CD14-positive monocyte (primary cell): ENCODE measurements at regions not wholly inside any gene's neighbourhood (a gene's known extent, or its start where the extent isn't known, plus 50 kb on each side); places are given as distances from the start of the nearest gene placed in this dataset.
"Not testable (repeated sequence)": the region's sequence is repeated elsewhere in the genome, so short reads cannot be mapped to it uniquely, and the experiment has no call there.

Source experiments
- DNase-seq, 3 donors: peaks; one replicate each; pipeline ENCODE4 v3.0.0-alpha.2; 2011 to 2022
- H2AFZ ChIP-seq: 2 replicates; pipeline ENCODE4 v1.6.0; 2012; ENCODE audit warnings: mild to moderate bottlenecking, low read depth, low read length, inconsistent platforms; ENCODE audit not compliant: insufficient read depth, poor library complexity, severe bottlenecking
- H3K27ac ChIP-seq, 2 donors: 1 replicate in 1 of 2; 2 replicates in 1 of 2; pipeline ENCODE4 v1.5.1; 2012 to 2013; ENCODE audit warnings: low read length in 2 of 2, control low read depth in 1 of 2, inconsistent platforms in 1 of 2, low read depth in 1 of 2, mild to moderate bottlenecking in 1 of 2
- H3K27me3 ChIP-seq, 2 donors: one replicate each; pipeline versions ENCODE4 v1.6.0 to v1.6.1; 2011 to 2013; ENCODE audit warnings: low read length in 2 of 2; ENCODE audit not compliant: control insufficient read depth in 2 of 2, insufficient read depth in 2 of 2
- H3K36me3 ChIP-seq, 2 donors: replicated peaks in 1 of 2; 1 replicate in 1 of 2; 2 replicates in 1 of 2; pipeline versions ENCODE4 v1.5.1 to v1.6.1; 2012 to 2013; ENCODE audit warnings: low read length in 2 of 2, control low read depth in 1 of 2, inconsistent platforms in 1 of 2, mild to moderate bottlenecking in 1 of 2; ENCODE audit not compliant: insufficient read depth in 2 of 2, control insufficient read depth in 1 of 2
- H3K4me1 ChIP-seq, 2 donors: 1 replicate in 1 of 2; 2 replicates in 1 of 2; pipeline versions ENCODE4 v1.5.1 to v1.6.1; 2012 to 2013; ENCODE audit warnings: low read length in 2 of 2, control low read depth in 1 of 2, inconsistent platforms in 1 of 2, mild to moderate bottlenecking in 1 of 2, moderate library complexity in 1 of 2; ENCODE audit not compliant: insufficient read depth in 2 of 2, control insufficient read depth in 1 of 2
- H3K4me2 ChIP-seq: replicated peaks from 2 replicates; pipeline ENCODE3; 2012; ENCODE audit warnings: low read length, moderate library complexity, mild to moderate bottlenecking; ENCODE audit not compliant: poor library complexity, severe bottlenecking; ENCODE audit errors: extremely low read depth
- H3K4me3 ChIP-seq, 3 experiments: fragments of 200-600 bp in 1 of 3; sonication (generic) in 1 of 3; replicated peaks in 1 of 3; 1 replicate in 2 of 3; 2 replicates in 1 of 3; pipeline ENCODE4 v1.5.1; 2011 to 2013; ENCODE audit warnings: low read length in 3 of 3, mild to moderate bottlenecking in 3 of 3, control low read depth in 2 of 3, low read depth in 2 of 3, inconsistent platforms in 1 of 3, moderate library complexity in 1 of 3
- H3K79me2 ChIP-seq: 2 replicates; pipeline ENCODE4 v1.6.0; 2012; ENCODE audit warnings: mild to moderate bottlenecking, control low read depth, inconsistent platforms, low read length, moderate library complexity; ENCODE audit not compliant: insufficient read depth
- H3K9ac ChIP-seq: 2 replicates; pipeline ENCODE4 v1.6.0; 2017; ENCODE audit warnings: low read length, mild to moderate bottlenecking; ENCODE audit not compliant: insufficient read depth, poor library complexity, severe bottlenecking
- H3K9me3 ChIP-seq, 2 donors: replicated peaks in 1 of 2; 1 replicate in 1 of 2; 2 replicates in 1 of 2; pipeline versions ENCODE4 v1.5.1 to v1.6.1; 2012 to 2013; ENCODE audit warnings: low read length in 2 of 2, control low read depth in 1 of 2; ENCODE audit not compliant: control insufficient read depth in 1 of 2, insufficient read depth in 1 of 2
- H4K20me1 ChIP-seq: 2 replicates; pipeline ENCODE4 v1.6.0; 2012; ENCODE audit warnings: mild to moderate bottlenecking, low read length, control low read depth, moderate library complexity; ENCODE audit not compliant: insufficient read depth
- H3K27ac Mint-ChIP-seq, 7 donors: one replicate each; pipeline ENCODE4 v1.8.0; 2020; ENCODE audit warnings: mild to moderate bottlenecking in 7 of 7, mixed read lengths in 7 of 7, moderate library complexity in 6 of 7, inconsistent platforms in 2 of 7
- H3K27me3 Mint-ChIP-seq, 3 donors: one replicate each; pipeline ENCODE4 v1.8.0; 2021 to 2022; ENCODE audit warnings: low read depth in 3 of 3, mild to moderate bottlenecking in 3 of 3, mixed read lengths in 3 of 3, moderate library complexity in 3 of 3, inconsistent platforms in 1 of 3
- H3K36me3 Mint-ChIP-seq, 2 donors: one replicate each; pipeline ENCODE4 v1.8.0; 2020; ENCODE audit warnings: mixed read lengths in 2 of 2, inconsistent platforms in 1 of 2, mild to moderate bottlenecking in 1 of 2
- H3K4me1 Mint-ChIP-seq: one replicate; pipeline ENCODE4 v1.8.0; 2020; ENCODE audit warnings: mild to moderate bottlenecking, mixed read lengths
- H3K4me3 Mint-ChIP-seq, 2 donors: one replicate each; pipeline ENCODE4 v1.8.0; 2020; ENCODE audit warnings: mild to moderate bottlenecking in 2 of 2, mixed read lengths in 2 of 2, moderate library complexity in 1 of 2
- H3K9me3 Mint-ChIP-seq, 7 donors: one replicate each; pipeline ENCODE4 v1.8.0; 2020 to 2022; ENCODE audit warnings: mixed read lengths in 7 of 7, mild to moderate bottlenecking in 6 of 7, moderate library complexity in 6 of 7, inconsistent platforms in 2 of 7
- WGBS: methylation state at CpG from one replicate; pipeline ENCODE4 v1.1.5; 2013; ENCODE audit warnings: missing lambda C conversion rate; ENCODE audit not compliant: insufficient coverage; 5-methylcytosine and 5-hydroxymethylcytosine counted together
- intact Hi-C, 2 donors: fragments of 100-400 bp; cut with micrococcal nuclease; formaldehyde crosslinking; loops; one replicate each; pipeline versions ENCODE4 v1.15.0 to v1.15.1; 2023
- TF ChIP-seq, protein P1 (sequence below): fragments of 200-600 bp; IDR thresholded peaks from one replicate; pipeline ENCODE4 v1.8.0; 2022; ENCODE audit warnings: antibody characterized with exemption, mild to moderate bottlenecking

DNA sequence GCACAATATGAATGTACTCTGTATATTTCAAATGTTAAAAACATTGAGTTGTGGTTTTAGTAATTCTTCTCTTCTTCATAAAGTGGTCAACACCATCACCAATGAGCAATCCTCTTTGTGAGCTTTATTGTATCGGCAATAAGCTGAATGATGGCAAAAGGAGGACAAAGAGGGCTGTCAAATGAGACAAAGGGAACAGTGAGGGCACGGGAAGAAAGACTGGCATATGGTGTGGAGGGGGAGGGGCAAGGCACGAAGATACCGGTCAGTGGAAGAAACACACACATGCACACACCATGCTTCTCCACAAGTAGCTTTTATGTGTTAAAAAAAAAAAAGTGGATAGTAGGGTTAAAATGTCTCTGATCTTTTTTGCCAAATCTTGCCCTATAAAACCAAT is 506.8 kb upstream of the CITED2 start:
- no peaks in the 10 kb centered on the region for H3K9me3 ChIP-seq
- H3K9ac ChIP-seq, result no peak overlapping the region
- H3K4me2 ChIP-seq, result no peak overlapping the region
- intact Hi-C loops, result loop anchor here in 1 of 2 donors (5.0 kb wide), 1 partner anchor 44 kb away; no protein-coding TSS in a partner anchor
- Mint-ChIP-seq H3K9me3 (no peaks in the 10 kb centered on the region), H3K36me3 (no peaks in the 10 kb centered on the region), H3K27me3 (peaks cover 0 to 2% (median 0%) of the 10 kb centered on the region in 3 donors), H3K4me1 (peaks cover 39% of the 10 kb centered on the region), H3K4me3 (no peak overlapping the region), H3K27ac (no peak overlapping the region)
- no peaks in the 10 kb centered on the region for H3K36me3 ChIP-seq
- no peak for DNase-seq
- TF ChIP-seq, protein P1, sequence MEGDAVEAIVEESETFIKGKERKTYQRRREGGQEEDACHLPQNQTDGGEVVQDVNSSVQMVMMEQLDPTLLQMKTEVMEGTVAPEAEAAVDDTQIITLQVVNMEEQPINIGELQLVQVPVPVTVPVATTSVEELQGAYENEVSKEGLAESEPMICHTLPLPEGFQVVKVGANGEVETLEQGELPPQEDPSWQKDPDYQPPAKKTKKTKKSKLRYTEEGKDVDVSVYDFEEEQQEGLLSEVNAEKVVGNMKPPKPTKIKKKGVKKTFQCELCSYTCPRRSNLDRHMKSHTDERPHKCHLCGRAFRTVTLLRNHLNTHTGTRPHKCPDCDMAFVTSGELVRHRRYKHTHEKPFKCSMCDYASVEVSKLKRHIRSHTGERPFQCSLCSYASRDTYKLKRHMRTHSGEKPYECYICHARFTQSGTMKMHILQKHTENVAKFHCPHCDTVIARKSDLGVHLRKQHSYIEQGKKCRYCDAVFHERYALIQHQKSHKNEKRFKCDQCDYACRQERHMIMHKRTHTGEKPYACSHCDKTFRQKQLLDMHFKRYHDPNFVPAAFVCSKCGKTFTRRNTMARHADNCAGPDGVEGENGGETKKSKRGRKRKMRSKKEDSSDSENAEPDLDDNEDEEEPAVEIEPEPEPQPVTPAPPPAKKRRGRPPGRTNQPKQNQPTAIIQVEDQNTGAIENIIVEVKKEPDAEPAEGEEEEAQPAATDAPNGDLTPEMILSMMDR, result no peak
- H4K20me1 ChIP-seq, result no peaks in the 10 kb centered on the region
- no peaks in the 10 kb centered on the region for H3K79me2 ChIP-seq
- H3K4me3 ChIP-seq, result no peak overlapping the region
- no peaks in the 10 kb centered on the region for H3K27me3 ChIP-seq
- no peak overlapping the region for H3K27ac ChIP-seq
- H3K4me1 ChIP-seq, result peaks cover 39 to 47% of the 10 kb centered on the region in 2 donors
- no peak overlapping the region for H2AFZ ChIP-seq
- no CpG with 5 or more reads among the region's 4 CpGs for WGBS

DNA sequence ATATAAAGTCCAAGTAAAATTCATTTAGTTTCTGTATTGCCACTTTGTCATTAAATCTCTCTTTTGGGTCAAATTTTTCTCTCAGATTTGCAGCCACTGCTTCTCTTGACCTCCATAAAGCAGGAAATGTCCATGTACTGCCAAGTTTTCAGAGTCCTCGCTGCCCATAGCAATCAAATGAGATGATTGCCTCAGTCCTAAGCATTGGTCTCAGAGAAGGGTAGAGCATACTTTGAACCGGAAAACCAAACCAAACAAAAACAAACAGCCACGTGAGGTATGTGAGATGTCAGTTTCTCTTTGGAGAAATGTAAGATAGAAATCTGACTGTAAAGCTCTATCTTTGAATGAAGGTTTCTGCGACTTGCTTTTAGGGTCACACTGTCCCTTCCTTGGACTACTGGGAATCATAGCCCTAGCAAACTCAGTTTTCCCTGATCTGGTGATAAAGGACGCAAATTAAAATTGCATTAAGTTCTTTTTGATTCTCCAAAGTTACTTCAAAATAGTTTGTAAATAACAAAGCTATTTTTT is 505.4 kb upstream of the CITED2 start:
- no peaks in the 10 kb centered on the region for H3K27me3 ChIP-seq
- Mint-ChIP-seq H3K36me3 (no peaks in the 10 kb centered on the region), H3K4me1 (peaks cover 28% of the 10 kb centered on the region), H3K4me3 (no peak overlapping the region), H3K27me3 (peaks cover 0 to 2% (median 0%) of the 10 kb centered on the region in 3 donors), H3K9me3 (peaks cover 0 to 3% (median 0%) of the 10 kb centered on the region in 7 donors), H3K27ac (no peak overlapping the region)
- peaks cover 30 to 33% of the 10 kb centered on the region in 2 donors for H3K4me1 ChIP-seq
- WGBS, result 100% methylated on average over 2 of the region's 5 CpGs
- no peaks in the 10 kb centered on the region for H4K20me1 ChIP-seq
- H3K9me3 ChIP-seq, result no peaks in the 10 kb centered on the region
- no peak overlapping the region for H3K9ac ChIP-seq
- H3K4me3 ChIP-seq, result no peak overlapping the region
- H3K79me2 ChIP-seq, result no peaks in the 10 kb centered on the region
- intact Hi-C loops, result loop anchor here in 1 of 2 donors (5.0 kb wide), 1 partner anchor 43 kb away; no protein-coding TSS in a partner anchor
- no peaks in the 10 kb centered on the region for H3K36me3 ChIP-seq
- TF ChIP-seq, protein P1, result no peak
- H3K4me2 ChIP-seq, result no peak overlapping the region
- no peak overlapping the region for H3K27ac ChIP-seq
- no peak overlapping the region for H2AFZ ChIP-seq
- DNase-seq, result no peak

DNA sequence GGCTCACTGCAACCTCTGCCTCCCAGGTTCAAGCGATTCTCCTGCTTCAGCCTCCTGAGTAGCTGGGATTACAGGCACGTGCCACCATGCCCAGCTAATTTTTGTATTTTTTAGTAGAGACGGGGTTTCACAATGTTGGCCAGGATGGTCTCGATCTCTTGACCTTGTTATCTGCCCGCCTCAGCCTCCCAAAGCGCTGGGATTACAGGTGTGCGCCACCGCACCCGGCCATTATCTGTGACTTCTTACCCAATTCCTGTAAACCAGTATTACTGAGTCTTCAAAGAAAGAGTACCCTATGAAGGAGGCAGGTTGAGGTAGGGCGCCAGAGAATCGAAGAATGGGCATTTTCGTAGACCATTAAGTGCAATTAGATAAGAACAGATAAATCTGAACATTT is 504.8 kb upstream of the CITED2 start:
- H3K36me3 Mint-ChIP-seq, H3K9ac ChIP-seq, H3K27ac ChIP-seq, intact Hi-C loops, H3K4me2 ChIP-seq, H3K27me3 Mint-ChIP-seq, H3K4me3 Mint-ChIP-seq, H3K4me3 ChIP-seq, H3K79me2 ChIP-seq, H3K36me3 ChIP-seq, H2AFZ ChIP-seq, DNase-seq, H3K9me3 ChIP-seq, H3K9me3 Mint-ChIP-seq, H4K20me1 ChIP-seq, H3K27me3 ChIP-seq: not testable (repeated sequence)
- Mint-ChIP-seq H3K27ac (peak overlapping the region in 1 of 7 donors; percentile 50), H3K4me1 (peaks cover 27% of the 10 kb centered on the region)
- H3K4me1 ChIP-seq, result peaks cover 24 to 27% of the 10 kb centered on the region in 2 donors
- 100% methylated on average over 4 of the region's 12 CpGs for WGBS
